Right lobe of liver (tissue), 6 donors: ENCODE measurements at regions not wholly inside any gene's neighbourhood (a gene's known extent, or its start where the extent isn't known, plus 50 kb on each side); places are given as distances from the start of the nearest gene placed in this dataset.

ENCODE experiments used
- ATAC-seq, 4 donors: fragments of 200-7000 bp; cut with Tn5 transposase; one replicate each; pipeline ENCODE4 v1.9.1; 2020; ENCODE audit warnings: mild to moderate bottlenecking in 4 of 4, moderate library complexity in 4 of 4
- DNase-seq, 3 donors: peaks; one replicate each; pipeline ENCODE4 v3.0.0-alpha.2; 2020
- H3K27ac ChIP-seq, 3 donors: fragments of 200-600 bp; one replicate each; pipeline ENCODE4 v1.8.0; 2022
- H3K27me3 ChIP-seq, 2 donors: fragments of 200-600 bp; one replicate each; pipeline ENCODE4 v1.8.0; 2022
- H3K36me3 ChIP-seq, 4 donors: fragments of 200-600 bp; sonication (generic) in 1 of 4; one replicate each; pipeline versions ENCODE4 v1.5.1 to v1.8.0; 2017 to 2022; ENCODE audit warnings: control low read depth in 1 of 4
- H3K4me1 ChIP-seq, 4 donors: fragments of 200-600 bp; sonication (generic) in 1 of 4; one replicate each; pipeline versions ENCODE4 v1.5.1 to v1.8.0; 2017 to 2022; ENCODE audit warnings: control low read depth in 1 of 4
- H3K4me3 ChIP-seq, 3 donors: fragments of 200-600 bp; one replicate each; pipeline ENCODE4 v1.8.0; 2022
- H3K9me3 ChIP-seq, 4 donors: fragments of 200-600 bp; sonication (generic) in 1 of 4; one replicate each; pipeline versions ENCODE4 v1.5.1 to v1.8.0; 2017 to 2022; ENCODE audit warnings: control low read depth in 1 of 4
- CTCF ChIP-seq, 4 donors: fragments of 200-600 bp in 3 of 4; fragments of 450-650 bp in 1 of 4; IDR thresholded peaks; one replicate each; pipeline versions ENCODE4 v1.5.1 to v1.8.0; 2016 to 2022; ENCODE audit warnings: antibody characterized with exemption in 4 of 4, mild to moderate bottlenecking in 2 of 4
- POLR2A ChIP-seq: fragments of 450-650 bp; IDR thresholded peaks from one replicate; pipeline ENCODE4 v1.6.1; 2017; ENCODE audit warnings: antibody characterized with exemption, mild to moderate bottlenecking
- WGBS: methylation state at CpG from one replicate; pipeline ENCODE4 v1.1.6; 2018; ENCODE audit warnings: low coverage, low lambda C conversion rate; ENCODE audit not compliant: insufficient coverage; ENCODE audit errors: missing lambda C conversion rate; 5-methylcytosine and 5-hydroxymethylcytosine counted together
- intact Hi-C, 2 donors: fragments of 100-400 bp; cut with DNase I; formaldehyde crosslinking; loops; one replicate each; pipeline versions ENCODE4 v1.11.2 to v1.14.1; 2022
- donor health status: DM: no; HTN: yes; CAD: no.
- donor health status: DM: no; HTN: no; CAD: no.
- donor health status: DM: no; HTN: no; CAD: no.
- donor health status: DM: no; HTN: yes; CAD: no.
- donor health status: DM: no; HTN: yes; CAD: no.

GRCh38 chr22:27655582-27656185, 145.9 kb downstream of the MN1 start:
- no peaks in the 10 kb centered on the region for H3K9me3 ChIP-seq
- no peak overlapping the region for H3K4me3 ChIP-seq
- ATAC-seq (no peak), DNase-seq (no peak)
- intact Hi-C loops: no loop called here
- H3K36me3 ChIP-seq: no peaks in the 10 kb centered on the region
- H3K27me3 ChIP-seq: no peaks in the 10 kb centered on the region
- H3K4me1 ChIP-seq: no peaks in the 10 kb centered on the region
- H3K27ac ChIP-seq: no peak overlapping the region
- TF ChIP-seq POLR2A (no peak), CTCF (IDR thresholded peaks at IDR 0.05) (no peak)
- WGBS: 49% methylated on average over 2 of the region's 2 CpGs

- Histone ChIP-seq H3K4me1 (no peaks in the 10 kb centered on the region), H3K27ac (no peak overlapping the region), H3K9me3 (no peaks in the 10 kb centered on the region), H3K4me3 (no peak overlapping the region), H3K27me3 (no peaks in the 10 kb centered on the region), H3K36me3 (no peaks in the 10 kb centered on the region)
- no peak for TF ChIP-seq POLR2A
- no peak for TF ChIP-seq CTCF (IDR thresholded peaks at IDR 0.05)
- intact Hi-C loops: no loop called here
- ATAC-seq (no peak), DNase-seq (no peak)
These were observed 144.6 kb downstream of the MN1 start for GRCh38 chr22:27656970-27657369.

GRCh38 chr22:27660306-27660705, 141.2 kb downstream of the MN1 start:
- intact Hi-C loops: no loop called here
- H3K4me1 ChIP-seq: no peaks in the 10 kb centered on the region
- no peak overlapping the region for H3K27ac ChIP-seq
- no peak for ATAC-seq
- H3K36me3 ChIP-seq: no peaks in the 10 kb centered on the region
- 78% methylated on average over 9 of the region's 10 CpGs for WGBS
- H3K27me3 ChIP-seq: no peaks in the 10 kb centered on the region
- TF ChIP-seq CTCF (IDR thresholded peaks at IDR 0.05) (no peak), POLR2A (no peak)
- H3K9me3 ChIP-seq: no peaks in the 10 kb centered on the region
- no peak for DNase-seq
- no peak overlapping the region for H3K4me3 ChIP-seq

GRCh38 chr22:27662359-27663301, 138.9 kb downstream of the MN1 start:
- no peak overlapping the region for H3K27ac ChIP-seq
- DNase-seq: peak in 2 of 3 donors; percentile 38 to 52
- WGBS: 29% methylated on average over 7 of the region's 13 CpGs
- TF ChIP-seq CTCF (IDR thresholded peaks at IDR 0.05) (no peak), POLR2A (no peak)
- no peaks in the 10 kb centered on the region for H3K9me3 ChIP-seq
- H3K4me3 ChIP-seq: no peak overlapping the region
- H3K36me3 ChIP-seq: no peaks in the 10 kb centered on the region
- no peaks in the 10 kb centered on the region for H3K4me1 ChIP-seq
- intact Hi-C loops: no loop called here
- ATAC-seq: peak; percentile 56 to 76 (median 56)
- no peaks in the 10 kb centered on the region for H3K27me3 ChIP-seq
